Fibroblast of mammary gland (primary cell): ENCODE measurements at regions not wholly inside any gene's neighbourhood (a gene's known extent, or its start where the extent isn't known, plus 50 kb on each side); places are given as distances from the start of the nearest gene placed in this dataset.

Experiments used
- DNase-seq: peaks from one replicate; pipeline ENCODE4 v3.0.0-alpha.2; 2010; ENCODE audit warnings: low read depth
- H3K4me3 ChIP-seq: 2 replicates; pipeline ENCODE4 v1.5.1; 2011; ENCODE audit warnings: low read depth, mild to moderate bottlenecking, low read length, moderate library complexity; ENCODE audit not compliant: control insufficient read depth
- CTCF ChIP-seq: conservative IDR thresholded peaks from 2 replicates; pipeline ENCODE4 v1.5.1; 2011; ENCODE audit warnings: low read depth, low read length, inconsistent platforms; ENCODE audit not compliant: control insufficient read depth, insufficient read depth

- DNase-seq, result no peak
- no peak overlapping the region for H3K4me3 ChIP-seq
- TF ChIP-seq CTCF, result no peak
Measured at GRCh38 chr7:155173905-155174304, 103.8 kb downstream of the HTR5A start.

- no peak overlapping the region for H3K4me3 ChIP-seq
- TF ChIP-seq CTCF, result no peak
- no peak for DNase-seq
Measured at GRCh38 chr7:155178096-155178495, 108.0 kb downstream of the HTR5A start.

- H3K4me3 ChIP-seq, result no peak overlapping the region
- TF ChIP-seq CTCF, result no peak
Measured at GRCh38 chr7:155181768-155182167, 111.6 kb downstream of the HTR5A start.

GRCh38 chr7:155182406-155182970 is 112.4 kb downstream of the HTR5A start:
- TF ChIP-seq CTCF, result no peak
- DNase-seq, result no peak
- H3K4me3 ChIP-seq, result no peak overlapping the region

More at GRCh38 chr7:155181768-155182167, 111.6 kb downstream of the HTR5A start:
- DNase-seq, result no peak

DNA sequence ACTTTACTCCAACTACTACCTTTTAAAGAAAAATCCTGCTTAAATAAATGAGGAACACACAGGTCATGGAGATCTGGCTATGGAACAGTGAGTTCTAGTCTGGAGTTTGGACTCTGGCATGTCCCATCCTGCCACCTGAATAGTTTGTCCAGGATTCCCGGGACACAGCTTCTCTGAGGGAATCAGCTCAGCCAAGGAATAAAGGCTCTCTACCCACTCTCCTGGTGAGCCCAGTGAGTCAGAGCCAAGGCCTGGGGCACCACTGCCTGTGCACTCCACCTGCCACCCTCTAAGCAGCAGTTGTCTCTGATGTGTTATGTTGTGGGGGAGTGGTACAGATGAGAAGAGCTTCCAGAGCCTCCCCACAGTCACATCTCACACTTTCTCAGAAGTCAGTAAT is 113.5 kb downstream of the HTR5A start:
- no peak overlapping the region for H3K4me3 ChIP-seq
- DNase-seq, result no peak
- TF ChIP-seq CTCF, result no peak

DNA sequence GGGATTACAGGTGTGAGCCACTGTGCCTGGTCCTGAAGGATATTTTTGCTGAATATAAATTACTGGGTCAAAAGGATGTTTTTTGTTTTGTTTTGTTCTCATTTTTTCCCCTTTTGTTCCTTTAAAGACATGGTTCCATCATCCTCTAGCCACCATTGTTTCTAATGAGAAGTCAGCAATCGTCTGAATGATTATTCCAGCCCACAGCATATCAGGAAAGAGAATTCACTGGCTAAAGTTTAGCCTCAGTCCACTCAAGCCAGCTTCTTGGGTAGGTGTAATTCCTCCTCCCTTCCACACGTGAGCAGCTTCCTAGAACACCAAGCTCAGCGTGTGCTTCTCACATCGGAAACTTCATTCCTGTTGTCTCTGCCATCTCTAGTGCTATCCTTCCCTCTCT is 112.8 kb upstream of the INSIG1 start:
- TF ChIP-seq CTCF, result no peak

More for the DNA sequence above, 112.8 kb upstream of the INSIG1 start:
- H3K4me3 ChIP-seq, result no peak overlapping the region
- DNase-seq, result no peak
